Keratinocyte (primary cell): ENCODE measurements at regions not wholly inside any gene's neighbourhood (a gene's known extent, or its start where the extent isn't known, plus 50 kb on each side); places are given as distances from the start of the nearest gene placed in this dataset.
"Not testable (repeated sequence)": the region's sequence is repeated elsewhere in the genome, so short reads cannot be mapped to it uniquely, and the experiment has no call there.

Experiments used
- DNase-seq: peaks from one replicate; pipeline ENCODE4 v3.0.0-alpha.2; 2011; ENCODE audit warnings: low read depth, missing footprints, low spot score
- FAIRE-seq: peaks from 2 replicates; lab custom pipeline; 2011; peaks lifted over from hg19 to GRCh38; lab: Jason Lieb, UNC
- H2AFZ ChIP-seq: 2 replicates; pipeline ENCODE4 v1.6.0; 2012; ENCODE audit warnings: low read length, control low read depth, inconsistent platforms; ENCODE audit not compliant: control insufficient read depth
- H3K27ac ChIP-seq: 2 replicates; pipeline ENCODE4 v1.5.1; 2011; ENCODE audit warnings: low read length; ENCODE audit not compliant: control insufficient read depth, insufficient read depth
- H3K27me3 ChIP-seq: 3 replicates; pipeline ENCODE4 v1.6.0; 2011; ENCODE audit warnings: low read length; ENCODE audit not compliant: control insufficient read depth, insufficient read depth; ENCODE audit errors: extremely low read depth
- H3K36me3 ChIP-seq, 2 experiments: 2 replicates in 1 of 2; 3 replicates in 1 of 2; pipeline ENCODE4 v1.5.1; 2011; ENCODE audit warnings: low read length in 2 of 2, mild to moderate bottlenecking in 1 of 2; ENCODE audit not compliant: control insufficient read depth in 2 of 2, insufficient read depth in 2 of 2; ENCODE audit errors: extremely low read depth in 1 of 2
- H3K4me1 ChIP-seq: 3 replicates; pipeline ENCODE4 v1.5.1; 2011; ENCODE audit warnings: low read length; ENCODE audit not compliant: control insufficient read depth, insufficient read depth; ENCODE audit errors: extremely low read depth
- H3K4me2 ChIP-seq: 3 replicates; pipeline ENCODE4 v1.6.0; 2011; ENCODE audit warnings: low read depth, low read length; ENCODE audit not compliant: control insufficient read depth, insufficient read depth; ENCODE audit errors: extremely low read depth
- H3K4me3 ChIP-seq, 3 experiments: fragments of 200-600 bp in 1 of 3; sonication (generic) in 1 of 3; 2 replicates in 2 of 3; 3 replicates in 1 of 3; pipeline ENCODE4 v1.5.1; 2011 to 2016; ENCODE audit warnings: low read length in 3 of 3, mild to moderate bottlenecking in 3 of 3, control low read depth in 2 of 3, inconsistent platforms in 1 of 3, low read depth in 1 of 3, mixed read lengths in 1 of 3, mixed run types in 1 of 3, moderate library complexity in 1 of 3; ENCODE audit not compliant: control insufficient read depth in 2 of 3, insufficient read depth in 2 of 3; ENCODE audit errors: extremely low read depth in 1 of 3
- H3K79me2 ChIP-seq: 2 replicates; pipeline ENCODE4 v1.6.0; 2012; ENCODE audit warnings: low read length; ENCODE audit not compliant: control insufficient read depth, insufficient read depth
- H3K9ac ChIP-seq: 3 replicates; pipeline ENCODE4 v1.6.0; 2011; ENCODE audit warnings: low read length; ENCODE audit not compliant: control insufficient read depth, insufficient read depth; ENCODE audit errors: extremely low read depth
- H3K9me1 ChIP-seq: 3 replicates; pipeline ENCODE4 v1.6.0; 2011; ENCODE audit warnings: low read length; ENCODE audit not compliant: control insufficient read depth, insufficient read depth; ENCODE audit errors: extremely low read depth
- H3K9me3 ChIP-seq: 2 replicates; pipeline ENCODE4 v1.5.1; 2012; ENCODE audit warnings: low read depth, low read length; ENCODE audit not compliant: control insufficient read depth
- H4K20me1 ChIP-seq: 3 replicates; pipeline ENCODE4 v1.6.0; 2011; ENCODE audit warnings: low read length; ENCODE audit not compliant: control insufficient read depth, insufficient read depth; ENCODE audit errors: extremely low read depth
- EZH2 ChIP-seq: IDR thresholded peaks from one replicate; pipeline ENCODE4 v1.6.1; 2012; ENCODE audit warnings: inconsistent platforms, mild to moderate bottlenecking, low read length, moderate library complexity
- dilution Hi-C: fragments of 300-500 bp; cut with MboI; formaldehyde crosslinking; loops from one replicate; pipeline ENCODE4 v1.7.0; 2020; ENCODE audit warnings: low sequenced_read_pairs; ENCODE audit not compliant: extremely low pct_ligation_motif_present
- TF ChIP-seq, protein P1 (sequence below), 3 experiments: IDR thresholded peaks in 1 of 3; conservative IDR thresholded peaks in 1 of 3; optimal IDR thresholded peaks in 1 of 3; 2 replicates in 2 of 3; 3 replicates in 1 of 3; pipeline versions ENCODE3 to v1.5.1; 2011; ENCODE audit warnings: low read length in 3 of 3, mild to moderate bottlenecking in 3 of 3, moderate library complexity in 2 of 3, control low read depth in 1 of 3, inconsistent platforms in 1 of 3; ENCODE audit not compliant: insufficient read depth in 2 of 3; ENCODE audit errors: extremely low read depth in 1 of 3

GRCh38 chr14:83894568-83894967 lies 1635.4 kb upstream of the FLRT2 start:
- DNase-seq (no peak), FAIRE-seq (no peak)
- no peaks in the 10 kb centered on the region for H3K36me3 ChIP-seq
- H3K9me1 ChIP-seq, result no peaks in the 10 kb centered on the region
- H3K4me1 ChIP-seq, result no peaks in the 10 kb centered on the region
- no peak overlapping the region for H3K4me3 ChIP-seq
- no peaks in the 10 kb centered on the region for H3K9me3 ChIP-seq
- H3K79me2 ChIP-seq, result no peaks in the 10 kb centered on the region
- no peak overlapping the region for H3K4me2 ChIP-seq
- H3K27me3 ChIP-seq, result no peaks in the 10 kb centered on the region
- no peaks in the 10 kb centered on the region for H4K20me1 ChIP-seq
- no peak for TF ChIP-seq EZH2
- TF ChIP-seq, protein P1, sequence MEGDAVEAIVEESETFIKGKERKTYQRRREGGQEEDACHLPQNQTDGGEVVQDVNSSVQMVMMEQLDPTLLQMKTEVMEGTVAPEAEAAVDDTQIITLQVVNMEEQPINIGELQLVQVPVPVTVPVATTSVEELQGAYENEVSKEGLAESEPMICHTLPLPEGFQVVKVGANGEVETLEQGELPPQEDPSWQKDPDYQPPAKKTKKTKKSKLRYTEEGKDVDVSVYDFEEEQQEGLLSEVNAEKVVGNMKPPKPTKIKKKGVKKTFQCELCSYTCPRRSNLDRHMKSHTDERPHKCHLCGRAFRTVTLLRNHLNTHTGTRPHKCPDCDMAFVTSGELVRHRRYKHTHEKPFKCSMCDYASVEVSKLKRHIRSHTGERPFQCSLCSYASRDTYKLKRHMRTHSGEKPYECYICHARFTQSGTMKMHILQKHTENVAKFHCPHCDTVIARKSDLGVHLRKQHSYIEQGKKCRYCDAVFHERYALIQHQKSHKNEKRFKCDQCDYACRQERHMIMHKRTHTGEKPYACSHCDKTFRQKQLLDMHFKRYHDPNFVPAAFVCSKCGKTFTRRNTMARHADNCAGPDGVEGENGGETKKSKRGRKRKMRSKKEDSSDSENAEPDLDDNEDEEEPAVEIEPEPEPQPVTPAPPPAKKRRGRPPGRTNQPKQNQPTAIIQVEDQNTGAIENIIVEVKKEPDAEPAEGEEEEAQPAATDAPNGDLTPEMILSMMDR (optimal IDR thresholded peaks at IDR 0.05 in 1 of 3, IDR thresholded peaks at IDR 0.05 in 1 of 3, conservative IDR thresholded peaks at IDR 0.05 in 1 of 3; ENCODE audit: extremely low read depth in 1 of 3, insufficient read depth in 2 of 3, low read length in 3 of 3), result no peak
- no peak overlapping the region for H3K27ac ChIP-seq
- dilution Hi-C loops, result no loop called here
- H3K9ac ChIP-seq, result no peak overlapping the region
- H2AFZ ChIP-seq, result no peak overlapping the region

DNA sequence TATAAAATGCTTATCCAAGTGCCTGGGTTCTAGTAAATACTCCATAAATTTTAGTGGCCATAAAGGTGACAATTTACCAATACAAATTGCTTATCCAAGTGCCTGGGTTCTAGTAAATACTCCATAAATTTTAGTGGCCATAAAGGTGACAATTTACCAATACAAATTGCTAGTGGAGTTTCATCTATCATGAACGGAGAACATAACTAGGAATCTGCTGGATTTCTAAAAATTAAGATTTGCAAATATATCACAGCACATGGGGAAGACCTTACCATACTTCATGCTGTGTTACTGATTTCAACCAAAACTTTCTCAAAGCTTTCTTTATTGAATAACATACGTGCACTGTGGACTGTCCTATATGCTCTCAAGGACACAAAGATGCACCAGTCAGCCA lies 1631.4 kb upstream of the FLRT2 start:
- H3K79me2 ChIP-seq, H3K36me3 ChIP-seq, H3K4me3 ChIP-seq, dilution Hi-C loops, H3K9me1 ChIP-seq, DNase-seq, H3K9me3 ChIP-seq, H4K20me1 ChIP-seq, H3K4me1 ChIP-seq, H3K27me3 ChIP-seq, H2AFZ ChIP-seq, H3K4me2 ChIP-seq, H3K27ac ChIP-seq, H3K9ac ChIP-seq, FAIRE-seq: not testable (repeated sequence)

- Histone ChIP-seq H3K9ac (no peak overlapping the region), H3K79me2 (no peaks in the 10 kb centered on the region), H3K9me1 (no peaks in the 10 kb centered on the region), H3K4me1 (no peaks in the 10 kb centered on the region), H3K4me3 (no peak overlapping the region), H3K36me3 (no peaks in the 10 kb centered on the region), H4K20me1 (no peaks in the 10 kb centered on the region), H3K27ac (no peak overlapping the region), H3K27me3 (no peaks in the 10 kb centered on the region), H2AFZ (no peak overlapping the region), H3K9me3 (no peaks in the 10 kb centered on the region), H3K4me2 (no peak overlapping the region)
- dilution Hi-C loops, result no loop called here
- DNase-seq (no peak), FAIRE-seq (no peak)
- TF ChIP-seq, protein P1 (optimal IDR thresholded peaks at IDR 0.05 in 1 of 3, IDR thresholded peaks at IDR 0.05 in 1 of 3, conservative IDR thresholded peaks at IDR 0.05 in 1 of 3; ENCODE audit: extremely low read depth in 1 of 3, insufficient read depth in 2 of 3, low read length in 3 of 3), result no peak
- no peak for TF ChIP-seq EZH2
Observed at GRCh38 chr14:83899706-83900105, 1630.2 kb upstream of the FLRT2 start.
